HG03280 (cell line): ENCODE measurements at regions not wholly inside any gene's neighbourhood (a gene's known extent, or its start where the extent isn't known, plus 50 kb on each side); places are given as distances from the start of the nearest gene placed in this dataset.

Experiments
- ATAC-seq: cut with Tn5 transposase; IDR thresholded peaks from one replicate; pipeline ENCODE4 v1.9.1; 2021; ENCODE audit warnings: mild to moderate bottlenecking, moderate library complexity; ENCODE audit not compliant: unreplicated experiment

DNA sequence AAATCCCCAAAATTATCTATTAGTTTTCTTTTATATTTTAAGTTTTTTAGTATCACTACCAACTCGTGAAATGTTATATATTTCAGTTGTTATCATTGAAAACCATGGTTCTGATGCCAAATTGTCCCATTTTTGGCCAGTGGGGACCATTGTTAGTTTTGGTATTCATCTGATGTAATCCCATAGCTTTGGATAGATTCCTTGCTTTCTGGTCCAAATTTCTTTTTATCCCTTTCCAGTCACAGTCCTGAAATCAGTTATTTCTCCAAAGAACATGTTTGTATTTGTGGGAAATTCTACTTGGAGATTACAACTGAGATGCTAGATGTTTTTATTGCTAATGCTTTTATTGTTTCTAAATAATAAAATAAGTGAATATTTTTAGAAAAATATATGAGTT lies 976.8 kb upstream of the CRIM1 start:
- no peak for ATAC-seq

- no peak for ATAC-seq
These were observed 980.7 kb upstream of the CRIM1 start for GRCh38 chr2:35374845-35375244.

DNA sequence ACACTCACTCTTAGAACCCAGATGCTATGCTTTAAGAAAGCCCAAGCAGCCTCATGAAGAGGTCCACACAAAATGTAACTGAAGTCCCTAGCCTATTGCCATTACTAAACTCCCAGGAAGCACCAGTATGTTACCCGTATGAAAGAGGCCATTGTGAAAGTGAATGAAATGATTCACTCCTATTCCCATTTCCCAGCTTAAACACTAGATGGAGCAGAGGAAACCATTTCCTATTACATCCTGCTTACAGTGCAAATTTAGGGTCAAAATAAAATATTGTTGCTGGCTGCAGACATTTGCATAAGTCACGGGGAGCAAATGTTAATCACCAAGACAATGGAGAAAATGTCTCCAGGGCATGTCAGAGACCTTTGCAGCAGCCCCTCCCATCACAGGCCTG lies 989.7 kb upstream of the CRIM1 start:
- ATAC-seq, result no peak

- ATAC-seq, result no peak
These were observed 999.2 kb upstream of the CRIM1 start for GRCh38 chr2:35356332-35356731.

GRCh38 chr2:35355056-35355455 lies 1000.5 kb upstream of the CRIM1 start:
- ATAC-seq, result no peak

DNA sequence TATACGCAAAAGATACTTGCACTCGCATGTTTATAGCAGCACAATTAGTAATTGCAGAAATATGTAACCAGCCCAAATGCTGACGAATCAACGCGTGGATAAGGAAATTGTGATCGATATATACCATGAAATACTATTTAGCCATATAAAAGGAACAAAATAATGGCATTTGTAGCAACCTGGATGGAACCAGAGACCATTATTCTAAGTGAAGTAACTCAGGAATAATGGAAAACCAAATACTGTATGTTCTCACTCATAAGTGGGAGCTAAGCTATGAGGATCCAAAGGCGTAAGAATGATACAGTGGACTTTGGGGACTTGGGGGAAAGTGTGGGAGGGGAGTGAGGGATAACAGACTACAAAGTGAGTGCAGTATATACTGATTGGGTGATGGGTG lies 1008.0 kb upstream of the CRIM1 start:
- no peak for ATAC-seq

DNA sequence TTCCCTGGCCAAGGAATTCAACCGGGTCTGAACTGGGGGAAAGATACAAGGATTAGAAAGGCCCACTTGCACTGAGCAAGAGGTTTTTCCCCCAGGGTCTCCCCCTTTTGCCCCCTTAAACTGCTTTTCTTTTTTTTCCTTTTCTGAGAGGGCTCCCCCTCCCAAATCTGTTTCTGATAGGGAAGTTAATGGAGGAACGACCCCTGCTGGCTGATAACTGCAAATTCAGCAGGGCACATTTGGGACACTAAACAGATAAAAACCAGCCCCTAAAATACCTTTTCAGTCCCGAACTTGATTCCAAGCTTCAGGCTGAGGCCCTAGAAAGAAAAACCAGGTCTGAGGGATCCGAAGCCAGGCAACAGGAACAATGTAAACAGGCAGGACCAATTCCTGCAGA lies 1012.4 kb upstream of the CRIM1 start:
- ATAC-seq, result no peak

- no peak for ATAC-seq
These were observed 1016.4 kb upstream of the CRIM1 start for GRCh38 chr2:35339211-35339610.

DNA sequence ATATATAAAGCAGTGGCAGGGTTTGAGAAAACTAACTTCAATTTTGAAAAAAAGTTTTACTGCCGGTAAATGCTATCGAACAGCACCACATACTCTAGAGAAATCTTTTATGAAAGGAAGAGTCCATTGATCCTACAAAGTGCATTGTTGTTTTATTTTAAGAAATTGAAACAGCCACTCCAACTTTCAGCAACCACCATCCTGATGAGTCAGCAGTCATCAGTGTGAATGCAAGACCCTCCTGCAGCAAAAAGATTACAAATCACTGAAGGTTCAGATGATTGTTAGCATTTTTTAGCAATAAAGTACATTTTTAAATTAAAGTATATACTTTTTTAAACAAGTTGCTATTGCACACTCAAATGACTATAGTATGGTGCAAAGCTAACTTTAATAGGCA lies 1017.7 kb upstream of the CRIM1 start:
- ATAC-seq, result no peak

DNA sequence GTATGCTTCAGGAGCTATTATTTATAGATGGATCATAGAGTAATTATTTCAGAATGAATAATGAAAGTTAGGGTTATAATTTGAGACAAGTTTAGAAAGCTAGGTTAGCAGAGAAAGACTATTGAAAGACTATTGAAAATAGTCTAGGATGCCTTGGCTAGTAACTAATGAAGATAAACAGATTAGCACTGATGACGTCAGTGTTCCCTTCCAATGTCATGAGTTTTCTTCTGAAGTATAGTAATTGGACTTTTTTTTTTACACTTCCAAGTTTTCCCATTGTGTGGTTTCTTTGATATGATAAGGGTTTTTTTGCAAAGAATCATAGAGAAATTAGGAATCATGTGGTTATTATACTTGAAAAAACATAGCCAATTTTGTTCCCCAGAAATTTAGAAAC lies 1041.5 kb upstream of the CRIM1 start:
- no peak for ATAC-seq

DNA sequence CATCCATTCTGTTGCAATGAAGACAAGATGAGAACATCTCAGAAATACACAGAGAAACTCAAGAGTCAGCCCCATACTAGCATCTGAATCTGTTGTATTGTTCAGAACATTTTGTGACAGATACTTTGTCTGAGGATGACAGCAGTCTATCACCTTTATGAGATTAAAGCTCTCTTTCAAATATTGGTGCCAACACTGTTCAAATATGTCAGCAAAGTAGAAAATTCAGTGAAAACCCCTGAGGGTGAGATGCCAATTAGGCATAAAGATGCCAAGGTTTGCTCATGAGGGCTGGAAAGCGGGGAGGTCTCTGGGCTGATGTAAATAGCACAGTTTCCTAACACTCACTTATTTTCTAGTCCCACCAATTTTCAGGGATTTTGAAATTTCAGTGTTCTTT lies 1054.2 kb upstream of the CRIM1 start:
- no peak for ATAC-seq

- ATAC-seq, result no peak
These were observed 1057.1 kb upstream of the CRIM1 start for GRCh38 chr2:35298493-35298892.

- ATAC-seq, result no peak
These were observed 1058.2 kb upstream of the CRIM1 start for GRCh38 chr2:35297403-35297802.

DNA sequence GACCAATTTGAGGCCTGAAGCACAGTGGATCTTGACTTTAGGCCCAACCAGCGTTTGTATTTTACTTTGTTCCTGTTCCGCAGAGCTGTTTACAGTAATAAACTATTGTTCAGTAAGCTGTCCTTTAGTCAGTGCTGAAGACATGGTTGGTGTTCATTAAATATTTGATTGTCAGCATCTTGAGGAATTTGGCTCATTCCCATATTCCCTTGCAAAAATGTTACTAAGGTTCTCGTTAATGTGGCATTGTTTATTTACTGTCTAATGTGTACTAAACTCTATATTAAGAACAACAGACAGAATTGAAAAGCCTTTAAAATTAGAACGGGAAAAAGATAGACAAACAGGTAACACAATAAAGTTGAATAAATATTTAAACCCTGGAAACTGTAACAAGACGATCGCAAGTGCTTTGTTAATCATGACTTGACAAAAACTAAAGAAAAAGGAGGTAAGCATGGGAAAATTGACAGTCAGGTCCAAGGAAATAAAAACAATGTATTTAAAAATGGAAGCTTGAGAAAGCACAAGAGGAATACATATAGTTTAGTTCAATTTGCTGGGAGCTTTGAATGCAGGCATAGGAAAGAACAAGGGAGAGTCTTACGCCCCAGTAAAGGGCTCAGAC lies 1060.8 kb upstream of the CRIM1 start:
- no peak for ATAC-seq

DNA sequence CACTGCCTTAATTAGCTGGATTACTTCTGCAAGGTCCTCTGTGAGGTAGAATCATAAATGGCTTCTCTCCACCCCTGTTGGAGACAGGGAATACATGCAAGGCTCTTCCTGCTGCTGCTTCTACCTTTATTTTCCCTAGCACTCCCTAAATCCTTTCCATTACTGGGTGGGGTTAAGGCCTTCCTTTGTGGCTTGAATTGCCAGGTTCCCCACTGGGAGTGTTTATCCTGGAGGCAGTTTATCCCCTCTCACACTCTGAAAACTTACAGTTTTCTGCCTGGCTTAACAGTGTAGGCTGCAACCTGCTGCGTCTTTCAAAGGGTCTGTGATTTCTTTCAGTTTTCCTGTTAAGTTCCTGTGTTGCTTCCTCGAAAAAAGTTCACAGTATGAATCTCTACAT lies 1062.3 kb upstream of the CRIM1 start:
- ATAC-seq, result no peak

DNA sequence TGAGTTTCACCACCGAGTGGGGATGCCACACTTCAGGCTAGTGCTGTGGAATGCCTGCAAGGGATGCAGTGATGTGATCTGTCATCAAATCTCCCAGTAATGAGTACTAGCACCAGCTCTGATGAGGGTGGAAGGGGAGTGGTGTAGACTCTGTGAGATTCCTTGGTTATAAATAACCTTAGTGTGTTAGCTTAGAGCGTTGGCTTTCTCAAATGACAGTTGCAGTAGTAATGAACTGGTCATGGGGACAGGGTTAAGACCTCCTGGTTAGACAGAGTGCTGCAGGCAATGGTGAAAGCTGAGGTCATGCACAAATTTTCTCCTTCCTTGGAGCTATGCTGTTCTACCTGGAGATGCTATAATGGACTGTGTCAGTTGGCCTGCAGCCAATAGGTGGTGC lies 1063.4 kb upstream of the CRIM1 start:
- ATAC-seq, result no peak

DNA sequence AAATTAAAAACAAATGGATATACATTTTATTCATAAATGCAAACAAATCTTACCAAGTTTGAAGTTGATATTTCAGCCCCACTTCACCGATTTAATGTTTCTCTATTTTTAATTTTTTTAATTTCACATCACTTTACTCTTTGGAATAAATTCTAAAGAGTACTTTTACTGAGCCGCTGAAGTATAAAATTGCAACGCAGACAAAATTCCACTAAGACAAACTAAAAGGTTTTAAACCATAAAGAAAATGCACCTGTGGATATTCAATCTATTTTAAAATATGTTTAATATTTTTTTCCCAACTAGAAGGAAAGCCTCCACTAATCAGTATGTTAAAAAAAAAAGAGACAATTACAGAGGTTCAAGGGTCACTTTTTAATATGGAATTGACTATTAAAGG lies 1073.9 kb upstream of the CRIM1 start:
- ATAC-seq, result no peak

- no peak for ATAC-seq
These were observed 1099.8 kb upstream of the CRIM1 start for GRCh38 chr2:35255826-35256225.

- ATAC-seq, result no peak
These were observed 1104.4 kb upstream of the CRIM1 start for GRCh38 chr2:35251156-35251555.

- no peak for ATAC-seq
These were observed 1108.9 kb upstream of the CRIM1 start for GRCh38 chr2:35246702-35247101.

DNA sequence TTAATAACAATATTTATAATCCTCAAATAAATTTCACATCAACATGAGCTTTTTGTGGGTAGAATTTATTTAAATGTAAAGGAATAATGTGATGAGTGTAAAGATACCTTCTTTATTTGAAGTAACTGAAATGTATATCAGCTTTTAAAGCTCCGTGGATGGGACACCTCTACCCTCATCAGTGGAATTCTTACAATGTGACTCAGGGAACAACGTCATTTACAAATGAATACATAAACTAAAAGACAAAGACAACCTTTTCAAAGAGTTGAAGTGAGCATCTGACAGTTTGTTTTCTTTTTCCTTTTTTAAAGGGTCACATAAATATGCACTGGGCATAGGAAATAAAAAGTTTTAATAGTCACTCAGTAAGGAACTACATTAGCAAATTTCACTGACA lies 1127.0 kb upstream of the CRIM1 start:
- no peak for ATAC-seq

GRCh38 chr2:35220461-35220860 lies 1135.1 kb upstream of the CRIM1 start:
- ATAC-seq, result no peak

DNA sequence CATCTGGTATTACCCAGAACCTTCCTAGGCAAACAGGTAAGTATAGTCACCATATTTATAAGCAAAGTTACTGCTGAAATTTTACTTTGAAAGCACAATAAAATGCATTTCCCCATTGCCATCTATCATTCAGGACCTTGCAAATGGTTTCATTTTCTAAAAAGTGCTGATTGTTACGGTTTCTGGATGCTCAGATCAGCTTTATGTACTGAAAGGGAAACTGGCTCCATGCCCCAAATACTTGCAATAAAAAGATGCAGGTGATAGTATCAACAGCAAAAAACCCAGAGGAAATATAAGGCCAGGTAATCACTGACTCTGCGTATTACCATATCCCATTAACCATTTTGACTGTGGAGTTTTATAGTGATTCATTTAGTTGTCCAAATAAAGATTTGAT lies 1150.7 kb upstream of the CRIM1 start:
- no peak for ATAC-seq

- ATAC-seq, result no peak
These were observed 1151.3 kb upstream of the CRIM1 start for GRCh38 chr2:35204323-35204722.
